ENCODE measurements at regions not wholly inside any gene's neighbourhood (a gene's known extent, or its start where the extent isn't known, plus 50 kb on each side); places are given as distances from the start of the nearest gene placed in this dataset.

GRCh38 chr6:147071776-147072175, 132.4 kb upstream of the STXBP5 start:
- Histone ChIP-seq H2AFZ (ENCODE audit: low read length) (no peak overlapping the region), H3K36me3 (ENCODE audit: insufficient read depth, low read length) (no peaks in the 10 kb centered on the region), H3K79me2 (ENCODE audit: insufficient read depth, low read depth, low read length) (no peaks in the 10 kb centered on the region), H3K4me3 (ENCODE audit: low read depth, low read length, poor library complexity, severe bottlenecking) (no peak overlapping the region), H4K20me1 (ENCODE audit: insufficient read depth, low read length) (no peaks in the 10 kb centered on the region), H3K9me3 (ENCODE audit: low read length) (no peaks in the 10 kb centered on the region), H3K27ac (ENCODE audit: low read depth, low read length, poor library complexity, severe bottlenecking) (no peak overlapping the region), H3K4me1 (ENCODE audit: insufficient read depth, low read length, poor library complexity, severe bottlenecking) (no peaks in the 10 kb centered on the region), H3K4me2 (ENCODE audit: low read length) (no peak overlapping the region), H3K9me2 (ENCODE audit: insufficient read depth, low read length) (no peaks in the 10 kb centered on the region)
- no peak for TF ChIP-seq EZH2phosphoT487 (IDR thresholded peaks at IDR 0.05; ENCODE audit: borderline replicate concordance, low read depth, low read length)
- TF ChIP-seq, protein P1, sequence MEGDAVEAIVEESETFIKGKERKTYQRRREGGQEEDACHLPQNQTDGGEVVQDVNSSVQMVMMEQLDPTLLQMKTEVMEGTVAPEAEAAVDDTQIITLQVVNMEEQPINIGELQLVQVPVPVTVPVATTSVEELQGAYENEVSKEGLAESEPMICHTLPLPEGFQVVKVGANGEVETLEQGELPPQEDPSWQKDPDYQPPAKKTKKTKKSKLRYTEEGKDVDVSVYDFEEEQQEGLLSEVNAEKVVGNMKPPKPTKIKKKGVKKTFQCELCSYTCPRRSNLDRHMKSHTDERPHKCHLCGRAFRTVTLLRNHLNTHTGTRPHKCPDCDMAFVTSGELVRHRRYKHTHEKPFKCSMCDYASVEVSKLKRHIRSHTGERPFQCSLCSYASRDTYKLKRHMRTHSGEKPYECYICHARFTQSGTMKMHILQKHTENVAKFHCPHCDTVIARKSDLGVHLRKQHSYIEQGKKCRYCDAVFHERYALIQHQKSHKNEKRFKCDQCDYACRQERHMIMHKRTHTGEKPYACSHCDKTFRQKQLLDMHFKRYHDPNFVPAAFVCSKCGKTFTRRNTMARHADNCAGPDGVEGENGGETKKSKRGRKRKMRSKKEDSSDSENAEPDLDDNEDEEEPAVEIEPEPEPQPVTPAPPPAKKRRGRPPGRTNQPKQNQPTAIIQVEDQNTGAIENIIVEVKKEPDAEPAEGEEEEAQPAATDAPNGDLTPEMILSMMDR (conservative IDR thresholded peaks at IDR 0.05; ENCODE audit: low read length), result no peak
- no TSS peak for BruUV-seq (replicated peaks)
- no peak for DNase-seq (ENCODE audit: low spot score)
- CTCF ChIA-PET (ENCODE audit: unreplicated experiment), result no interaction called here
- intact Hi-C loops (cut with micrococcal nuclease; ENCODE audit: unreplicated experiment), result no loop called here
- POLR2A ChIA-PET, result no interaction called here

DNA sequence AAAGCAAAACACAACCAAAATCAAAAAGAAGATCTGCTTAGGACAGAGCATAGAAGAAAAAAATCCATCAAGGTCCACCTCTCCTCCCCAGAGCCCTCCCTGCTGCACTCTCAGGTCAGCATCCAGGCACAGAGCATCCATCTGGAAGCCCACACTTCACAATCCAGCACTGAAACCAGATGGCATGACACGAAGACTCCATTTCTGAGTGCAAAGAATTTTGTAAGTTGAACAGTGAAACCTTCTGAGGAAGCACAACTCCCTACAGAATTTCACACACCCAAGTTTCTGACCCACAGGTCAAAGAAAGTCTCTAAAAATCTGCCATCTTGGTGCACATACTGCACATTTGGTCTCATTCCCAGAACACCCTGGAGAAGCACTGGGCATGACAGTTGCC, 128.8 kb upstream of the STXBP5 start:
- no peak for TF ChIP-seq EZH2phosphoT487 (IDR thresholded peaks at IDR 0.05; ENCODE audit: borderline replicate concordance, low read depth, low read length)
- TF ChIP-seq, protein P1 (conservative IDR thresholded peaks at IDR 0.05; ENCODE audit: low read length), result no peak
- DNase-seq (ENCODE audit: low spot score), result no peak
- Histone ChIP-seq H3K4me1 (ENCODE audit: insufficient read depth, low read length, poor library complexity, severe bottlenecking) (no peaks in the 10 kb centered on the region), H3K79me2 (ENCODE audit: insufficient read depth, low read depth, low read length) (no peaks in the 10 kb centered on the region), H3K4me3 (ENCODE audit: low read depth, low read length, poor library complexity, severe bottlenecking) (no peak overlapping the region), H2AFZ (ENCODE audit: low read length) (no peak overlapping the region), H3K9me3 (ENCODE audit: low read length) (no peaks in the 10 kb centered on the region), H3K36me3 (ENCODE audit: insufficient read depth, low read length) (no peaks in the 10 kb centered on the region), H3K4me2 (ENCODE audit: low read length) (no peak overlapping the region), H4K20me1 (ENCODE audit: insufficient read depth, low read length) (no peaks in the 10 kb centered on the region), H3K9me2 (ENCODE audit: insufficient read depth, low read length) (no peaks in the 10 kb centered on the region), H3K27ac (ENCODE audit: low read depth, low read length, poor library complexity, severe bottlenecking) (no peak overlapping the region)
- ChIA-PET CTCF (ENCODE audit: unreplicated experiment) (no interaction called here), POLR2A (no interaction called here)
- BruUV-seq (replicated peaks), result no TSS peak
- intact Hi-C loops (cut with micrococcal nuclease; ENCODE audit: unreplicated experiment), result no loop called here

- H4K20me1 ChIP-seq (ENCODE audit: insufficient read depth, low read length), result no peaks in the 10 kb centered on the region
- no peak overlapping the region for H3K4me3 ChIP-seq (ENCODE audit: low read depth, low read length, poor library complexity, severe bottlenecking)
- H3K27ac ChIP-seq (ENCODE audit: low read depth, low read length, poor library complexity, severe bottlenecking), result no peak overlapping the region
- no peak for TF ChIP-seq EZH2phosphoT487 (IDR thresholded peaks at IDR 0.05; ENCODE audit: borderline replicate concordance, low read depth, low read length)
- TF ChIP-seq, protein P1 (conservative IDR thresholded peaks at IDR 0.05; ENCODE audit: low read length), result no peak
- H3K4me1 ChIP-seq (ENCODE audit: insufficient read depth, low read length, poor library complexity, severe bottlenecking), result no peaks in the 10 kb centered on the region
- no peak overlapping the region for H2AFZ ChIP-seq (ENCODE audit: low read length)
- H3K4me2 ChIP-seq (ENCODE audit: low read length), result no peak overlapping the region
- H3K36me3 ChIP-seq (ENCODE audit: insufficient read depth, low read length), result no peaks in the 10 kb centered on the region
- no TSS peak for BruUV-seq (replicated peaks)
- no peaks in the 10 kb centered on the region for H3K79me2 ChIP-seq (ENCODE audit: insufficient read depth, low read depth, low read length)
- H3K9me3 ChIP-seq (ENCODE audit: low read length), result no peaks in the 10 kb centered on the region
- DNase-seq (ENCODE audit: low spot score), result no peak
- CTCF ChIA-PET (ENCODE audit: unreplicated experiment), result no interaction called here
- intact Hi-C loops (cut with micrococcal nuclease; ENCODE audit: unreplicated experiment), result no loop called here
- no peaks in the 10 kb centered on the region for H3K9me2 ChIP-seq (ENCODE audit: insufficient read depth, low read length)
- POLR2A ChIA-PET, result no interaction called here
Observed at GRCh38 chr6:147077251-147077650, 127.0 kb upstream of the STXBP5 start.
